ENCODE measurements at regions not wholly inside any gene's neighbourhood (a gene's known extent, or its start where the extent isn't known, plus 50 kb on each side); places are given as distances from the start of the nearest gene placed in this dataset.

DNA sequence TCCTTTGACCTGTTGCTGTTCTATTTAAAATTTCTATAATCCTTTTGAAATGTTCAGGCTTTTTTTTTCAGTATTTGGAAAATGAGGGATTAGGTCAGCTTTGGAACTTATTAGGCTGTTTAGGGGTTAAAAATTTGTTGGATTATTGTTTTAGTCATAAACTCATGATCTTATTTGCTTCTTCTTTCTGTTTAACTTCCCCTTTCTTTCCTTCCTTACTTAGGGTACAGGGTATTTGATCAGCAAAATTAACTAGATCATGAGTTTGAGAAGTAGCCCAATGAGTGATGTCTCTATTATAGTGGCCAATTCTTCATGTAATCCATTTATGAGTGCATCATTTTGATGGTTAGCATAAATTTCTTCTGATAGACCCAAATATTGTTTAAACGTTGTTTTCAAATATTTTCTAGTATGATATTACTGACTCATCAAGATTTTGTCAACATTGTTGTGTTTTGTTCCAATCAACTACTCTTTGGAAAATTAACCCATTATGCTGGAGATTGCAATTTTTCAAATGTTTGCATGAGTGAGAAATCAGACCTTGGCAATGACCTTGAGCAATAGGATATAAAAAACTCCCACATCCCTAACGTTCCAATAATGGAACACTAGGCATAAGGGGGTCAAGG lies 94.4 kb downstream of the OTOR start:
- no peak for DNase-seq (ENCODE audit: insufficient read length, low spot score)
- TF ChIP-seq, protein P1, sequence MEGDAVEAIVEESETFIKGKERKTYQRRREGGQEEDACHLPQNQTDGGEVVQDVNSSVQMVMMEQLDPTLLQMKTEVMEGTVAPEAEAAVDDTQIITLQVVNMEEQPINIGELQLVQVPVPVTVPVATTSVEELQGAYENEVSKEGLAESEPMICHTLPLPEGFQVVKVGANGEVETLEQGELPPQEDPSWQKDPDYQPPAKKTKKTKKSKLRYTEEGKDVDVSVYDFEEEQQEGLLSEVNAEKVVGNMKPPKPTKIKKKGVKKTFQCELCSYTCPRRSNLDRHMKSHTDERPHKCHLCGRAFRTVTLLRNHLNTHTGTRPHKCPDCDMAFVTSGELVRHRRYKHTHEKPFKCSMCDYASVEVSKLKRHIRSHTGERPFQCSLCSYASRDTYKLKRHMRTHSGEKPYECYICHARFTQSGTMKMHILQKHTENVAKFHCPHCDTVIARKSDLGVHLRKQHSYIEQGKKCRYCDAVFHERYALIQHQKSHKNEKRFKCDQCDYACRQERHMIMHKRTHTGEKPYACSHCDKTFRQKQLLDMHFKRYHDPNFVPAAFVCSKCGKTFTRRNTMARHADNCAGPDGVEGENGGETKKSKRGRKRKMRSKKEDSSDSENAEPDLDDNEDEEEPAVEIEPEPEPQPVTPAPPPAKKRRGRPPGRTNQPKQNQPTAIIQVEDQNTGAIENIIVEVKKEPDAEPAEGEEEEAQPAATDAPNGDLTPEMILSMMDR (IDR thresholded peaks at IDR 0.05; ENCODE audit: insufficient read depth, missing control alignments), result no peak
- no peak for FAIRE-seq

DNA sequence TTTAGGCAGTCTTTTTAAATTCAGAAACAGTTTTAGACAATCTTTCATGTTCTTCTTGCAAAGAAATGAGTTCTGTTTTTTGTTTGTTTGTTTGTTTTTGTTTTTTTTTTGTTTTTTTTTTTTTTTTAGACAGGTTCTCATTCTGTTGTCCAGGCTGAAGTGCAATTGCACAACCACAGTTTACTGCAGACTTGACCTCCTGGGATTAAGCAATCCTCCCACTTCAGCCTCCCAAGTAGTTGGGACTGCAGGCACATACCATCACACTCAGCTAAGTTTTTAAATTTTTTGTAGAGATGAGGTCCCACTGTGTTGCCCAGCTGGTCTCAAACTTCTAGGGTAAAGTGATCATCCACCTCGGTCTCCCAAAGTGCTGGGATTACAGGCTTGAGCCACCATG lies 96.2 kb downstream of the OTOR start:
- TF ChIP-seq, protein P1 (IDR thresholded peaks at IDR 0.05; ENCODE audit: insufficient read depth, missing control alignments), result no peak
- DNase-seq (ENCODE audit: insufficient read length, low spot score) (no peak), FAIRE-seq (no peak)

DNA sequence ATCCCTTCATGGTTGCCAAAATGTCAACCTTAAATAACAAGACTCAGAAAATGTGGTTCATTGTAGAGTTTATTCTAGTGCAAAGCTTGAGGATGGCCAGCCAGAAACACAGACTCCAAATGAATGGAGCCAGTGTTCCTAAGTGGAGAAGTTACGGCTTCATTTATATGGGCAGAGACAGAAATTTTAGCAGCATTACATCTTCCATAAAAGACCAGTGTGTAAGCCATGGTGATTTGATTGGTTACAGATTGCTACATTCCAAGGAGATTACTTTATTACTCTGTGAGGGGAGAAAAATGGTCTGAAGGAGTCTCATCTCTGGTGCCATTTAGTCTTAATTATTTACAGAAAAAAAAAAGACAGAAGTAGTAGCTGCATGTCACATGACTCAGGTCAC lies 97.8 kb downstream of the OTOR start:
- DNase-seq (ENCODE audit: insufficient read length, low spot score), result no peak
- no peak for FAIRE-seq
- TF ChIP-seq, protein P1 (IDR thresholded peaks at IDR 0.05; ENCODE audit: insufficient read depth, missing control alignments), result no peak

DNA sequence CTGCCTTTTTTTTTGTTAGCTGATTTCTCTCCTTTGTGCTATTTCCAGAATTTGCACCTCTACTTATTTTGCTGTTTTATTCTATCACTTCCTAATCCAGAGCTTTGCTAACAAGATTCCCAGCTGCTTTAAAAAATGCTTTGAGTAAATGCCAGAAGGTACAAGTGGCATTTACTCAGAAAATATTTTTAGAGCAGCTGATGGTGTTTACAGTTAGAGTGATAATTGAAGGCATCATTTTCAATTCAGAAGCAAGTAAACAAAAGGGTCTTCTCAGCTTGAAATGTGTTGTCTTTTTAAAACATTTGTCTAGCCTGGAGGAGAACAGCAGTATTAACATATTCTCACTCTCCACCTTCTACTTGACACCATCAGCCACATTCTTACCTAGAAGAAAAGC lies 99.9 kb downstream of the OTOR start:
- TF ChIP-seq, protein P1 (IDR thresholded peaks at IDR 0.05; ENCODE audit: insufficient read depth, missing control alignments), result no peak
- DNase-seq (ENCODE audit: insufficient read length, low spot score), result no peak
- FAIRE-seq, result no peak

DNA sequence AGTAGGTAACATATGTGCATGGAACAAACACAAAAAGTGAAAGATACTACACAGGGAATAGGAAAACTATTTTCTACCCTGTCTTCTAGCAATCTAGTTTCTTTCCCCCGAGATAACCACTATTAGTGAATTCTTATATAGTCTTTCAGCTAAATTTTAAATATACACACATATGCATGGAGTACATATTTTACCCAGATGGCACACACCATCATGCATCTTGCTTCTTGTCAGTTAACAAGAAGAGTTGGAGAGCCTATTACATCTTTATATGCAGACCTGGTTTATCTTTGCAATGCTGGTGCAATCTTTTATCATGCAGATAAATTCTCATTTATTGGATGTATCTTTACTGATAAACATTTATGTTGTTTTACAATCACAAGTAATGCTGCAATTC lies 100.4 kb downstream of the OTOR start:
- TF ChIP-seq, protein P1 (IDR thresholded peaks at IDR 0.05; ENCODE audit: insufficient read depth, missing control alignments), result no peak
- no peak for FAIRE-seq
- no peak for DNase-seq (ENCODE audit: insufficient read length, low spot score)

DNA sequence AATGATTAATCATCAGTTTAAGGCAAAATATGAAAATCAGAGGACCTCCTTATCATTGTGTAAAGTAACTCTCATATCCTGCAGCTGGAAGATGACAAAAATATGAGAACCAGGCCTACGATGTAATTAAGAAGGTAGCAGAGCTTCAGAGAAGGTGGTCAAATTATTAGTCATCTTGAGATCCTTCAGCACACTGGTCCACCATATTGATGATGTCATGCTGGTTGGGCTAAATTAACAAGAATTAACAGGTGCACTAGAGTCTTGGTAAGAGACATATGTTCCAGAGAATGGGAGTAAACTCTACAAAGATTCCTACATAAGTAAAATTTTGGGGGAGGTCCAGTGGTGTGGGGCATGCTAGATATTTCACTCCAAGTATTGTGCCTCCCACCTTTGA lies 112.8 kb downstream of the OTOR start:
- no peak for DNase-seq (ENCODE audit: insufficient read length, low spot score)
- TF ChIP-seq, protein P1 (IDR thresholded peaks at IDR 0.05; ENCODE audit: insufficient read depth, missing control alignments), result no peak
- no peak for FAIRE-seq

DNA sequence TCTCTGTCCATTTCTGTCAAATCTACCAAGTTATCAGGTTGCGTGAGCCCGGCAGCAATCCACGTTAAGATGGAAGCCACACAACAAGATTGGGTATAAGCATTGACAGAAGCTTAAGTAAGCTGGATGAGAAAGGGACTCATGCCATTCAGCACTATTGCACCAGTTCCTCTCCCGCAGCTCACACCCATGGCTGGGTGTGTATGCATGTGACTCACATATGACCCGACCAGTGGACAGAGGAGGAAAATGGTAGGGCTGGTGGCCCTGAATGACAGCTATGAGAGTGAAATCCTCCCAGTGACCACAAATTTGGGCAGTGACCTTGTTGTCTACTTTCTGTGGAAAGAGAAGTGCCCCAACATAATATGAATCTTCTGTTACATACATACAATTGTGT lies 113.5 kb downstream of the OTOR start:
- FAIRE-seq (no peak), DNase-seq (ENCODE audit: insufficient read length, low spot score) (no peak)
- TF ChIP-seq, protein P1 (IDR thresholded peaks at IDR 0.05; ENCODE audit: insufficient read depth, missing control alignments), result no peak
